ENCODE measurements at regions not wholly inside any gene's neighbourhood (a gene's known extent, or its start where the extent isn't known, plus 50 kb on each side); places are given as distances from the start of the nearest gene placed in this dataset.

DNA sequence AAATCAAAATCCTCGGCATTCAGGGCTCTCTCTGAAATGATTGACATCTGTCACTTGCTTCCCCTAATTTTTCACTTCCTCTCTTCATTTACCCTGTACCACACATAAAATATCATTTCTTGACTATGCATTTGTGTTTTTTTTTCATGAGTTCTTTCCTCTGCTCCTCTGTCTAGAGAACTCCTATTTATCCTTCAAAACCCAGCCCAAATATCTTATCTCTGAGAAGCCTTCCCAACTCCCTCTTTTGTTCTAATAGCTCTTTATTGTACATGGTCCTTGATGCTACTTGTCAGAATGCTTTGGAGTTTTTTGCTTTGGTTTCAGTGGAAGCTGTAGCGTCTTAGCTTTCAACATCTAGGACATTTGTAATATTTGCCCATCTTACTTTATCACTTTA lies 190.2 kb upstream of the CTBP2 start:
- H3K4me1 ChIP-seq (ENCODE audit: insufficient read depth, low read length) = no peaks in the 10 kb centered on the region
- H3K36me3 ChIP-seq (ENCODE audit: insufficient read depth, low read length) = no peaks in the 10 kb centered on the region
- no peaks in the 10 kb centered on the region for H3K27me3 ChIP-seq (ENCODE audit: insufficient read depth, low read length)
- no peak overlapping the region for H3K4me3 ChIP-seq (ENCODE audit: low read length)
- no peaks in the 10 kb centered on the region for H3K9me3 ChIP-seq (ENCODE audit: low read length)
- H2AFZ ChIP-seq (ENCODE audit: low read depth, low read length) = no peak overlapping the region

DNA sequence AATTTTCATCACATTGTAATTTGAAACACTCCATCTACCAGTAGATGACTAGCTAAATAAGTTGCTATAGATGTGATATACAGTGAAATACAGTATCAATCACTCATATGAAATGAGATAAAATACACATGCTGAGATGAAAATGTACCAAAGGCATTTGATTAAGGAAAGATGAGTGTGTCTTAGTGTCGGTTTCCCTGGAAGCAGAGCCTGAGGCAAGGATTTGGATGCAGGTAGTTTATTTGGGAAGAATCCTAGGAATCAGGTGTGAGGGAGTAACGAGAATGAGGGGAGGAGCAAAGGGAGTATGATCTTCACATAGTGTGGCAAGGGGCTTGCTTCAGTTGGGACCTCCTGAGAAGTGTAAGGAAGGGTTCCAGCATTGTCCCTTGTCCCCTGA lies 188.2 kb upstream of the CTBP2 start:
- Histone ChIP-seq H3K27me3 (ENCODE audit: insufficient read depth, low read length) (peaks cover 2% of the 10 kb centered on the region), H3K4me3 (ENCODE audit: low read length) (no peak overlapping the region), H3K4me1 (ENCODE audit: insufficient read depth, low read length) (no peaks in the 10 kb centered on the region)

DNA sequence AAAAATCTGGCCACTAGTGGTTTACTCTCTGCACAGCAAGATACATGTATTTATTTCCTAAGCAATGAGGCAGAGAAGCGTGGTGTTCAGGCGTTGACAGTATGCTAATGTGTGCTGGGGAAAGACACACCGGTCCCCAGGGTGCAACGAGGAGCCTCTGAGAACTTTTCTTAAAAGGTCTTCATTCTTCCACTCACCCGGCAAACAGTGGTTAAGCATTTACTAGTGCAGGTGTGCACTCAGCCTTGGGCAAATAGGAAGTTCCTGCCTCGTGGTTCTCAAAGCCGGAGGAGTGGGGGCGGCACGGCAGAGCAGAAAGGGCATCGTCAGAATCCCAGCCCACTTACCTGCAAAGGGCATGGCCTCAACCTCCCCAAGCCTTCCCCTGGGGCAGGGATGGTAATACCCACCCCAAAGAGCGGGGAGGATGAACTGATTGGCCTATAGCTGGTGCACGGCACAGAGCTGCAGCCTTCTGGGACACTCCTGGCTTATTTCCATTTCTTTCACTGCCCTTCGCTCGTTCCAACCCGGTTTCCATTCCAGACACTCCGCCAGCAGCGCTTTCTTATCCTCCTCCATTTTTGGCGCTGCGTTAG lies 184.3 kb upstream of the CTBP2 start:
- no peaks in the 10 kb centered on the region for H3K36me3 ChIP-seq (ENCODE audit: insufficient read depth, low read length)
- no peak overlapping the region for H3K4me3 ChIP-seq (ENCODE audit: low read length)
- H3K27me3 ChIP-seq (ENCODE audit: insufficient read depth, low read length) = peaks cover 2% of the 10 kb centered on the region
- H3K4me1 ChIP-seq (ENCODE audit: insufficient read depth, low read length) = no peaks in the 10 kb centered on the region
- H3K9me3 ChIP-seq (ENCODE audit: low read length) = peaks cover 2% of the 10 kb centered on the region
- no peak overlapping the region for H2AFZ ChIP-seq (ENCODE audit: low read depth, low read length)

More for the DNA sequence above, 188.2 kb upstream of the CTBP2 start:
- Histone ChIP-seq H2AFZ (ENCODE audit: low read depth, low read length) (no peak overlapping the region), H3K9me3 (ENCODE audit: low read length) (no peaks in the 10 kb centered on the region), H3K36me3 (ENCODE audit: insufficient read depth, low read length) (no peaks in the 10 kb centered on the region)

DNA sequence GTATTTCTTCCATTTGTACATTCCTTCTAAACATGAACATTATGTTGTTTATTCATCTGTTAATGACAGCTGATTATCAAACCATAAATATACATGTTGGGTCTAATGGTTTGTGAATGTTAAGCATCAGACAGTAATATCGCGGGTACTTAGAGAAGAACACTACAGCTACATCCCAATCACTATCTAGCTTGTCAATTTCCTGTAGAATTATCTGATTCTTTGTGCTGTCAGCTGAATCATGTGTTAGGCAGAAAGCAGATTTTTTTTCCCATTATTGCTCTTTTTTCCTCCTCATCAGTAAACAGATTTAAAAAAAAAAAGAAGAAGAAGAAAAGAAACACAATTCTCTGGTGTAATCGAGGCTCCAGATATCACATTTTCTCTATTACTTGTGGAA lies 183.6 kb upstream of the CTBP2 start:
- no peak overlapping the region for H3K4me3 ChIP-seq (ENCODE audit: low read length)
- H3K4me1 ChIP-seq (ENCODE audit: insufficient read depth, low read length) = no peaks in the 10 kb centered on the region
- H3K36me3 ChIP-seq (ENCODE audit: insufficient read depth, low read length) = no peaks in the 10 kb centered on the region
- H3K27me3 ChIP-seq (ENCODE audit: insufficient read depth, low read length) = peaks cover 2% of the 10 kb centered on the region
- H2AFZ ChIP-seq (ENCODE audit: low read depth, low read length) = no peak overlapping the region
- peaks cover 2% of the 10 kb centered on the region for H3K9me3 ChIP-seq (ENCODE audit: low read length)

DNA sequence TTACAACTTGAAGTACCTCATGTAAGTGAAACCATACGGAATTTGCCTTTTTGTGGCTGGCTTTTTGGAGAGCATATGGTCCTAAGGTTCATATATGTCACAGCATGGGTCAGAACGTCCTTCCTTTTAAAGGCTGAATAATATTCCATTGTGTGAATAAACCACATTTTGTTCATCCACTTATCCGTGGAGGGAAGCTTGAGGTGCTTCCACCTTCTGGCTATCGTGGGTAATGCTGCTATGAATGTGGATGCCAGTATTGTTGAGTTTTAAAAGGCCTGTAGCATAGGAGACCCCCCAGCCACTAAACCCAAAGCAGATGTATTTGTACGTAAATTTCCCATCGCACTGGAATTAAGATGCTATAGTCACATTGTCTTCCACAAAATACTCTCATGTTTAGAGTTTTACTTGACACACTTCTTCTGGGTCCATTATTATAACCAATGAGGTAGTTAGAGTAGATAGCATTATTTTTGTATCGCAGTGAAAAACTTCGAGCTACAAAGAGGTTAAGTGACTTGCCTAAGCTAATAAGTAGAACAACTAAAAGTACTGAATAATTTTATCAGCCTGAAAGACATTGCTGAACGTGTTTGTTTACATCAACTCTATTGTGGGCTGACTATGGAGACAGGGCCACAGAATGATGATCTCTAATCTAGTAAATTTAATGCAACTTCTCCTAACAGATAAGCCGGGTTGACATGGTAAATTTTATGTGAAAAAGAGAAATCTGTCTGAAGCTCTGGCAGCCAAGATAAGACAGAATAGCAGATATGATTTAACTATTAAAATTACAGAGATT lies 183.0 kb upstream of the CTBP2 start:
- no peaks in the 10 kb centered on the region for H3K36me3 ChIP-seq (ENCODE audit: insufficient read depth, low read length)
- peaks cover 2% of the 10 kb centered on the region for H3K9me3 ChIP-seq (ENCODE audit: low read length)
- H2AFZ ChIP-seq (ENCODE audit: low read depth, low read length) = no peak overlapping the region
- H3K27me3 ChIP-seq (ENCODE audit: insufficient read depth, low read length) = peaks cover 2% of the 10 kb centered on the region
- no peak overlapping the region for H3K4me3 ChIP-seq (ENCODE audit: low read length)
- H3K4me1 ChIP-seq (ENCODE audit: insufficient read depth, low read length) = no peaks in the 10 kb centered on the region

DNA sequence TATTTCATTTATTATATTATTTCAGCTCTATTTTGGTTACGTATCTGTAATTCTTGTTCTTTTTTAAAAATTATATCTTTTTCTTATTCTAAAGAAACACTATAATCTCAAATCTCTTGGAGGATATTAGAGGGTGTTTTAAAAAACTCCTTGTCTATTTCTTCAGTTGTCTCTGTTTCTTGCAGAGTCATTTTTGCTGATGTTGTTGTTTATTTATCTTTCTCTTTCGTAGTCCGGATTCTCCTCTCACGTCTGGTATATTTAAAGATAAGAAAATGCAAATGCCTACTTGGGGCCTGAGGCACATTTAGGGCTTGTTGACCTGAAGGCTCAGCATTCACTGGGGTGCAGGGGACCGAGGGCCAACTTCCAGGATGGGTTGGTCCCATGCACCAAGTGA lies 181.2 kb upstream of the CTBP2 start:
- Histone ChIP-seq H2AFZ (ENCODE audit: low read depth, low read length) (no peak overlapping the region), H3K36me3 (ENCODE audit: insufficient read depth, low read length) (no peaks in the 10 kb centered on the region), H3K9me3 (ENCODE audit: low read length) (peaks cover 2% of the 10 kb centered on the region), H3K27me3 (ENCODE audit: insufficient read depth, low read length) (peaks cover 2% of the 10 kb centered on the region), H3K4me1 (ENCODE audit: insufficient read depth, low read length) (no peaks in the 10 kb centered on the region), H3K4me3 (ENCODE audit: low read length) (no peak overlapping the region)

DNA sequence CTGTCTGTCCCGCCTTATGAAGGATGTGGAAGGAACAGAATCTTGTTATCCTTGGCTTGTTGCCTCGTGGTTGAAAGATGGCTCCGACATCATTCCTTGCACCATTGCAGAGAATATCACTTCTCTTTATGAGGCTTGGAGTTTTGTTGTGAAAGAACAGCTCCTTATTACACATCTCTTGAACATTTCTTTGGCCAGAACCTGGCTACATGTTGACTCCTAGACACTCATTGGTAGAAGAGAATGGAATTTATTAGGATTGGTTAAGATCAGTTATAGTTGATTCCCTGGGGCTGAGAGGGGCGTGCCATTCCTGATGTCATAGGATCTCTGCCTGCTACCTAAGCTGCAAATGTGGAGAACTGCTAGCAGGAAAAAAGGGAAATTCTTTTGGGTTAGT lies 180.5 kb upstream of the CTBP2 start:
- Histone ChIP-seq H3K9me3 (ENCODE audit: low read length) (peaks cover 2% of the 10 kb centered on the region), H3K4me1 (ENCODE audit: insufficient read depth, low read length) (no peaks in the 10 kb centered on the region), H3K36me3 (ENCODE audit: insufficient read depth, low read length) (no peaks in the 10 kb centered on the region), H3K27me3 (ENCODE audit: insufficient read depth, low read length) (peaks cover 2% of the 10 kb centered on the region), H2AFZ (ENCODE audit: low read depth, low read length) (no peak overlapping the region), H3K4me3 (ENCODE audit: low read length) (no peak overlapping the region)

DNA sequence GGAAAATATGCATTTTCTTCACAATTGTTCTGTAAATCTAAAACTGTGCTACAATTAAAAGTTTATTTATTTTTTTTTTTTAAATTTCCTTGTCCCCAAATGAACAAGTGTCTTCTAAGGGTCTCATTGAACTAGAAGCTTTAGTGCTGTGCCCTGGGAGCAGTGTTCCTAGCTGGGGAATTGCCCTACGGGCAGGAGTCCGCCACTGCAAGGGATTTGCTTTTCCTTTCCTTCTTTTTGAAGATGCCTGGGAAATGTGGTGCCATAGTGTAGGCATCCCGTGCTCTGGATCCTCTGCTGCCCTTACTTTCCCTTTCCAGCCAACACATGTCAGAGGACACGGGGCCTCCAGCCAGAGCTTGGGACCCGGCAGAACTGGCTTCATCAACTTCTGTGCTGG lies 177.1 kb upstream of the CTBP2 start:
- no peaks in the 10 kb centered on the region for H3K27me3 ChIP-seq (ENCODE audit: insufficient read depth, low read length)
- H3K36me3 ChIP-seq (ENCODE audit: insufficient read depth, low read length) = no peaks in the 10 kb centered on the region
- H3K4me1 ChIP-seq (ENCODE audit: insufficient read depth, low read length) = no peaks in the 10 kb centered on the region
- no peak overlapping the region for H2AFZ ChIP-seq (ENCODE audit: low read depth, low read length)
- peaks cover 2% of the 10 kb centered on the region for H3K9me3 ChIP-seq (ENCODE audit: low read length)
- no peak overlapping the region for H3K4me3 ChIP-seq (ENCODE audit: low read length)

DNA sequence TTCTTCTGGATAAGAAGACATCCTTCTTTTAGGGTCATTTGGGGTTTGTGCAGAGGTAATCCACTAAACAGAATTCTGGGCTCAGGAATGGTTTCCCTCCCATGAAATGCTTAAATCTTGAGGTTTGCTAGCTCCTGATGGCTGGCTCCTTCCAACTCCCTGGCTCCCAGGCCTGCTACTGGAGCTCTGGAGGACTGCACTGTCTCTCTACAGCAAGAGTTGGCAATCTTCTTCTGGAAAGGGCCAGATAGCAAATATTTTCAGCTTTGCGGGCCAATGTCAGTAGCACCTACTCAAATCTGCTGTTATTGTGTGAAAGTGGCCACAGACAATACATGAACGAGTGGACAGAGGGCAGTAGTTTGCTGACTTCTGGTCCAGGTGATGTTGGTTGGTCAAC lies 174.2 kb upstream of the CTBP2 start:
- H3K4me1 ChIP-seq (ENCODE audit: insufficient read depth, low read length) = no peaks in the 10 kb centered on the region
- H3K36me3 ChIP-seq (ENCODE audit: insufficient read depth, low read length) = no peaks in the 10 kb centered on the region
- H3K4me3 ChIP-seq (ENCODE audit: low read length) = no peak overlapping the region
- no peak overlapping the region for H2AFZ ChIP-seq (ENCODE audit: low read depth, low read length)
- H3K9me3 ChIP-seq (ENCODE audit: low read length) = no peaks in the 10 kb centered on the region
- no peaks in the 10 kb centered on the region for H3K27me3 ChIP-seq (ENCODE audit: insufficient read depth, low read length)

DNA sequence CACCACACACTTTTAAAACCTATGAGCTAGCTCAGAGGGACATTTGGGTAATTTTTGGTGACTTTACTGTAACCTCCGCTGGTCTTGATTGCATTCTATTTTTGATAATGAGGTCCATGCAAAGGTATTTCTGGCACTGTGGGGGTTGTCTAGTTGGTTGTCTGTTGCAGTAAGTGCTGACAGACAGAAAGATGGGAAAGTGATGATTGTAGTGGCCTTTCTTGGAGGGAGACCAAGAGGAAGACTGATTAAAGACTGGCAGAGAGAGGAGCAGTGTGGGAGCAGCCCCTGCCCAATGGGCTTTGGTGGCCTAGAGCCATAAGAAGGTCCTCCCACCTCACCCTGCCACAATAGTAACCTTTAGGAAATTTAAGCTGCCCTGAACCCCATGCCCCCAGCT lies 173.4 kb upstream of the CTBP2 start:
- Histone ChIP-seq H3K27me3 (ENCODE audit: insufficient read depth, low read length) (no peaks in the 10 kb centered on the region), H3K9me3 (ENCODE audit: low read length) (no peaks in the 10 kb centered on the region), H3K4me3 (ENCODE audit: low read length) (no peak overlapping the region), H3K36me3 (ENCODE audit: insufficient read depth, low read length) (no peaks in the 10 kb centered on the region), H2AFZ (ENCODE audit: low read depth, low read length) (no peak overlapping the region), H3K4me1 (ENCODE audit: insufficient read depth, low read length) (no peaks in the 10 kb centered on the region)

DNA sequence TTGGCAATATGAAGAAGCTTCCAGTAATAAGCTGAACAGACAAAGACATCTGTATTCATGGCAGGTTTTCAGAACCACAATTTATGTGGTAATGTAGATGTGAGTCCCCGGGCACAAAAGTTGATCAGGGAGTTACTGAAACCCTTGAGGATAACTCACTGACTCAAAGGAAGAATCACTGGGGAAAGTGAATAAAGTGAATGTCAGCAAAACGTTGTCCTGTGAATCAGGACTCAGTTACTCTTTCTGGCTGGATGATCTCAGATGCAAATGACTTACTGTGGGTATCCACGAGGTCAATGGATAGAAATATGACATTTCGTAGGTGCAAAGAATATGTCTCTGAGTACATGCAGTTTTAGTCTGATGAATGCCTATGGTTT lies 172.8 kb upstream of the CTBP2 start:
- Histone ChIP-seq H3K27me3 (ENCODE audit: insufficient read depth, low read length) (no peaks in the 10 kb centered on the region), H2AFZ (ENCODE audit: low read depth, low read length) (no peak overlapping the region), H3K4me1 (ENCODE audit: insufficient read depth, low read length) (no peaks in the 10 kb centered on the region), H3K36me3 (ENCODE audit: insufficient read depth, low read length) (no peaks in the 10 kb centered on the region), H3K4me3 (ENCODE audit: low read length) (no peak overlapping the region), H3K9me3 (ENCODE audit: low read length) (no peaks in the 10 kb centered on the region)

DNA sequence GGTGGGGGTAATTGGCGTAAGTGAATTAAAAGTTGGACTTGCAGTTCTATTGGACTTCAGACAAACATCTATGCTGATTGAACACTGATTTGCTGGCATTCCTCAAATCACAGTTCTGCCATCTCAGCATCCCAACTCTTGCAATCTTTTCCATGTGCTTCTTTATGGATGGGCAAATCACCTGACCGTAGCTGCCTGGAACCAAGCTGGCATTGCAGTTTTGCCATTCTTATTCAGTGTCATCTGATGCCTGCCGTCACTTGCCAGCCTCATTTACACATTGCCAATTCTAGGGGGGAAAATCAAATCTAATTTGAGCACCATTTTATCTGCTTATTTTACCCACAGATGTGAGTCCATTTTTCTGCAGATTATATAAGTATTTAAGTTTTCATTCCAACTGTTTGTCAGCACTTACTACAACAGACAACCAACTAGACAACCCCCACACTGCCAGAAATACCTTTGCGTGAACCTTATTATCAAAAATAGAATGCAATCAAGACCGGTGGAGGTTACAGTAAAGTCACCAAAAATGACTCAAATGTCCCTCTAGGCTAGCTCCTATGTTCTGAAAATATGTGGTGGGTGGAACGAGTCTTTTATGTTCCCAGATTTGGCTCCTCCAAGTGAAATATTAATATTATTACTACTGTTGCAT lies 172.3 kb upstream of the CTBP2 start:
- H3K36me3 ChIP-seq (ENCODE audit: insufficient read depth, low read length) = no peaks in the 10 kb centered on the region
- peaks cover under 1% of the 10 kb centered on the region for H3K27me3 ChIP-seq (ENCODE audit: insufficient read depth, low read length)
- no peak overlapping the region for H2AFZ ChIP-seq (ENCODE audit: low read depth, low read length)

DNA sequence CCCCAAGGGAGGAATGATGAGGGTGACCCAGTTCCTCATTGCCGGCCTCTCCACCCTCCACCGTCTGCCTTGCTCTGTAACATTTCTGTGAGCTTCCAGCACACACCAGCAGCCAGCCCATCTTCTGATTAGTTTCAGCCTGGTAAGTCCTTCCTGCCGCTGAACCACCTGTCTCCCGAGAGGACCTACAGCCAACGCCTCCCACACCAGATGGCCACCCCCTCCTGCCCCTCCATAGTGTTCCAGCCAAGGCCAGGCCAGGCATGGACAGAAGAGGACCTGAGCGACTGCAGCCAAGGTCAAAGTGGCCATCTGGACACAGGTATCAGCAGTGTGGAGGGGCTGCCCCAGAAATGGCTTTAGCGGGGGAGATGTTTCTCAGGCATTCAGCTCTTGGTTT lies 170.7 kb upstream of the CTBP2 start:
- no peak overlapping the region for H2AFZ ChIP-seq (ENCODE audit: low read depth, low read length)
- H3K4me3 ChIP-seq (ENCODE audit: low read length) = no peak overlapping the region
- H3K27me3 ChIP-seq (ENCODE audit: insufficient read depth, low read length) = peaks cover 4% of the 10 kb centered on the region
- no peaks in the 10 kb centered on the region for H3K4me1 ChIP-seq (ENCODE audit: insufficient read depth, low read length)
- H3K36me3 ChIP-seq (ENCODE audit: insufficient read depth, low read length) = no peaks in the 10 kb centered on the region
- H3K9me3 ChIP-seq (ENCODE audit: low read length) = no peaks in the 10 kb centered on the region

More for the DNA sequence above, 172.3 kb upstream of the CTBP2 start:
- Histone ChIP-seq H3K4me3 (ENCODE audit: low read length) (no peak overlapping the region), H3K4me1 (ENCODE audit: insufficient read depth, low read length) (no peaks in the 10 kb centered on the region), H3K9me3 (ENCODE audit: low read length) (no peaks in the 10 kb centered on the region)
